Body of pancreas (tissue), 4 donors: ENCODE measurements at regions not wholly inside any gene's neighbourhood (a gene's known extent, or its start where the extent isn't known, plus 50 kb on each side); places are given as distances from the start of the nearest gene placed in this dataset.

Experiments used
- CTCF ChIP-seq, 7 experiments: fragments of 450-650 bp in 4 of 7; fragments of 200-600 bp in 3 of 7; sonication (generic) in 3 of 7; IDR thresholded peaks; one replicate each; pipeline ENCODE4 v1.5.1; 2016 to 2019; ENCODE audit warnings: antibody characterized with exemption in 7 of 7
- POLR2A ChIP-seq, 3 donors: fragments of 450-650 bp; IDR thresholded peaks; one replicate each; pipeline ENCODE4 v1.6.1; 2016; ENCODE audit warnings: antibody characterized with exemption in 3 of 3, mild to moderate bottlenecking in 2 of 3

GRCh38 chr11:109993786-109994185, 99.4 kb upstream of the ZC3H12C start:
- TF ChIP-seq CTCF (IDR thresholded peaks at IDR 0.05) (no peak), POLR2A (IDR thresholded peaks at IDR 0.05) (no peak)
